Skin of body (tissue), 1 donor: ENCODE measurements at regions not wholly inside any gene's neighbourhood (a gene's known extent, or its start where the extent isn't known, plus 50 kb on each side); places are given as distances from the start of the nearest gene placed in this dataset.

Experiments
- DNase-seq: peaks from one replicate; lab custom pipeline; 2025; lab: John Stamatoyannopoulos, UW

GRCh38 chr2:65706411-65706810 is 274.0 kb upstream of the SPRED2 start:
- DNase-seq: no peak

GRCh38 chr2:65701191-65701590 is 268.8 kb upstream of the SPRED2 start:
- DNase-seq: no peak

GRCh38 chr2:65700720-65701119 is 268.3 kb upstream of the SPRED2 start:
- peak; percentile 42 for DNase-seq

- no peak for DNase-seq
These were observed 267.7 kb upstream of the SPRED2 start for GRCh38 chr2:65700004-65700651.

GRCh38 chr2:65691816-65692215 is 259.4 kb upstream of the SPRED2 start:
- no peak for DNase-seq

- DNase-seq: no peak
These were observed 255.9 kb upstream of the SPRED2 start for GRCh38 chr2:65688141-65688886.

- DNase-seq: no peak
These were observed 255.2 kb upstream of the SPRED2 start for GRCh38 chr2:65687614-65688013.

- no peak for DNase-seq
These were observed 254.6 kb upstream of the SPRED2 start for GRCh38 chr2:65686928-65687521.

- no peak for DNase-seq
These were observed 249.1 kb upstream of the SPRED2 start for GRCh38 chr2:65681503-65681902.

GRCh38 chr2:65678779-65679391 is 246.5 kb upstream of the SPRED2 start:
- no peak for DNase-seq

- DNase-seq: no peak
These were observed 243.0 kb upstream of the SPRED2 start for GRCh38 chr2:65675350-65675749.

- no peak for DNase-seq
These were observed 239.4 kb upstream of the SPRED2 start for GRCh38 chr2:65671670-65672242.

- DNase-seq: no peak
These were observed 237.2 kb upstream of the SPRED2 start for GRCh38 chr2:65669574-65669973.

GRCh38 chr2:65668744-65669143 is 236.3 kb upstream of the SPRED2 start:
- DNase-seq: no peak

- no peak for DNase-seq
These were observed 233.8 kb upstream of the SPRED2 start for GRCh38 chr2:65666156-65666725.

GRCh38 chr2:65664931-65665330 is 232.5 kb upstream of the SPRED2 start:
- no peak for DNase-seq

- DNase-seq: no peak
These were observed 231.5 kb upstream of the SPRED2 start for GRCh38 chr2:65663831-65664407.

- peak; percentile 93 for DNase-seq
These were observed 230.4 kb upstream of the SPRED2 start for GRCh38 chr2:65662654-65663432.

- no peak for DNase-seq
These were observed 229.7 kb upstream of the SPRED2 start for GRCh38 chr2:65661980-65662653.

GRCh38 chr2:65660340-65660739 is 227.9 kb upstream of the SPRED2 start:
- DNase-seq: no peak
